ENCODE measurements at regions not wholly inside any gene's neighbourhood (a gene's known extent, or its start where the extent isn't known, plus 50 kb on each side); places are given as distances from the start of the nearest gene placed in this dataset.
"Not testable (repeated sequence)": the region's sequence is repeated elsewhere in the genome, so short reads cannot be mapped to it uniquely, and the experiment has no call there.

GRCh38 chr1:95297906-95298305 lies 63.9 kb downstream of the RWDD3 start:
- DNase-seq (ENCODE audit: low spot score): not testable (repeated sequence)

- TF ChIP-seq CTCF (IDR thresholded peaks at IDR 0.05; ENCODE audit: extremely low read depth, missing control alignments): no peak
- DNase-seq (ENCODE audit: low spot score): no peak
Measured at GRCh38 chr1:95301091-95301490, 67.1 kb downstream of the RWDD3 start.

GRCh38 chr1:95301614-95302013 lies 67.6 kb downstream of the RWDD3 start:
- no peak for DNase-seq (ENCODE audit: low spot score)
- TF ChIP-seq CTCF (IDR thresholded peaks at IDR 0.05; ENCODE audit: extremely low read depth, missing control alignments): no peak

GRCh38 chr1:95304803-95305202 lies 70.8 kb downstream of the RWDD3 start:
- DNase-seq (ENCODE audit: low spot score): no peak
- TF ChIP-seq CTCF (IDR thresholded peaks at IDR 0.05; ENCODE audit: extremely low read depth, missing control alignments): no peak

- DNase-seq (ENCODE audit: low spot score): no peak
- no peak for TF ChIP-seq CTCF (IDR thresholded peaks at IDR 0.05; ENCODE audit: extremely low read depth, missing control alignments)
Measured at GRCh38 chr1:95308276-95309030, 74.4 kb downstream of the RWDD3 start.

GRCh38 chr1:95309031-95309471 lies 75.0 kb downstream of the RWDD3 start:
- no peak for DNase-seq (ENCODE audit: low spot score)
- TF ChIP-seq CTCF (IDR thresholded peaks at IDR 0.05; ENCODE audit: extremely low read depth, missing control alignments): no peak

GRCh38 chr1:95311014-95311413 lies 77.0 kb downstream of the RWDD3 start:
- no peak for TF ChIP-seq CTCF (IDR thresholded peaks at IDR 0.05; ENCODE audit: extremely low read depth, missing control alignments)
- DNase-seq (ENCODE audit: low spot score): no peak

GRCh38 chr1:95311762-95312161 lies 77.8 kb downstream of the RWDD3 start:
- no peak for TF ChIP-seq CTCF (IDR thresholded peaks at IDR 0.05; ENCODE audit: extremely low read depth, missing control alignments)
- DNase-seq (ENCODE audit: low spot score): no peak

Measured in GM20000 (cell line).